ENCODE measurements at regions not wholly inside any gene's neighbourhood (a gene's known extent, or its start where the extent isn't known, plus 50 kb on each side); places are given as distances from the start of the nearest gene placed in this dataset.
A peak's percentile ranks its signal among the peaks of the same experiment; 100 is the strongest.

DNA sequence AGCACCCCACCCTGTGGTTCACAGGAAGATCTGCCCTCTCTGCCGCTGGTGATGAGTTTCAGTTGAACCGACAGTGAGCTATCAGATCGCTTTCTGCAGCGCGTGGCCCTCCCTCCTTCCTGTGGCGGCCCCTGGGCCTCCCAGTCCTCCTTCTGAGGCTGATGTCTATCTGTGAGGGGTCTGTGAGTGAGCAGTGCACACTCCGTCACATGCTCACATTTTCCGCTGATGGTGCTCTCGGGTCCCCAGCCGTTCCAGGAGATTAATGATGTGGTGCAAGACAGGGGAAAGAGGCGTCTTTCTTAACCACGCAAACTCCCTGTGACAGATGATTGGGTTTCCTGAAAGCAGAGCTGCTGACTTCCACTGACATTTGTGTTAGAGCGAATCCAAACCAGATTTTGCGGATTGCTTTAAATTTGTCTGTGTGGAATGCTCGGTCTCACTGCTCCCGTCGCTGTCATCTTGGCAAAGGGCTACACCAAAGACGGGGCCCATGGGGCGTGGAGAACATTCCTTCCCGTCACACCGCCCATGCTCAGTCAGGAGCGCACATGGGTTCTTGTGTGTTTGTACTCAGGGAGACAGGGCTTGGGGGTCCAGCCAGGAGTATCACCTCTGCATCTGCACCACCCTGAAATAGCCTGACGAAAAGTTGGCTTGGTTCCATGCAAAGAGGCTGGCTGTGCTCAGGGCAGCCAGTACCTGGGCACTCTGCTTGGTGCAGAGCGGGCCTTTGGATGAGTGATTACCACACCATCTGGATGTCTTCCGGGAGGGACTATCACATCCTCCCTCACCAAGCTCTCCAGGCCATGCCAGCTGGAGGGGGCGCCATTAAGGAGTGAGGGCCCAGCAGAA is 154.7 kb upstream of the HS6ST1 start:
- peak; percentile 86 for DNase-seq

DNA sequence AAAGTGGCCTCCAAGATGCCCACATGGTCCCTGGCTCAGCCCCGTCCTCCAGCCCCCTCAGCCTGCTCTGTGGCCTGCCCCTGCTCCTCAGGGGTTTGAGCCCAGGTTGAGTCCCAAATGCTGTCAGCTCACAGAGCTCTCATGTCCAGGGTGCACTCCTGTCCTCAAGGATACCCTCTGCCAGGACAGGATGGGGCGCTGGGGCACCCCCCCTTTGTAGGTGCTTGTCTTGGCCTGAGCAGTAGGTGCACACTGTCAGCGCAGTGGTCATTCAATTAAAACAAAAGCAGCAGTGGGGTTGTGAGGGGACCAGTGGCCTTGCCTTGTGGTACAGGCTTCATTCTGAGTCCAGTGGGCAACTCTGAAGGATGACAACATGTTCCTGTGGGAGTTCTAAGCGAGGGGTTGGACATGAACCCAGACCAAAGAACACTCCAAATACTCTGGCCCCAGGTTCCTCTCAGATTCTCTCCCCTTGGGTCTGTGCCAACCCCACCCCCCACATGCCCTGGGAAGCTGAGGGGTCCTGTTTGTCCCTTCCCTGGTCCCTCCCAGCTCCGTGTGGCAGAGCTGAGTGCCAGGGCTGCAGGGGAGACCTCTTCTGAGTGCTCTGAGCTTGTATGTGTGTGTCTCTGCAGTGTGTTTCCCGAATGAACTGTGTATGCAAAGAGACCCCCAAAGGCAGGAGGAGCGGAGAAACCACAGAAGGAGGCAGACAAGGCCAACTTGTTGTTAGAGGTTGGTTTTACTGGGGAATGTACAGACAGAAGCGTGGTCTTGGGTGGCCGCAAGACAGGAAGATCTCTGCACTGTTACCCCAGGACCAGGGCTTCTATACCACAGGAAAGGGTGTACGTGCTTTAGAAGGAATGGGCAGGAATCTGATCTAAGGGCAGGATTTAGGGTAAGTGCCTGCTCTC is 155.6 kb upstream of the HS6ST1 start:
- DNase-seq, result peak; percentile 13

GRCh38 chr2:128474962-128475361 is 156.3 kb upstream of the HS6ST1 start:
- no peak for DNase-seq

- DNase-seq, result no peak
Observed at GRCh38 chr2:128475427-128476211, 157.0 kb upstream of the HS6ST1 start.

DNA sequence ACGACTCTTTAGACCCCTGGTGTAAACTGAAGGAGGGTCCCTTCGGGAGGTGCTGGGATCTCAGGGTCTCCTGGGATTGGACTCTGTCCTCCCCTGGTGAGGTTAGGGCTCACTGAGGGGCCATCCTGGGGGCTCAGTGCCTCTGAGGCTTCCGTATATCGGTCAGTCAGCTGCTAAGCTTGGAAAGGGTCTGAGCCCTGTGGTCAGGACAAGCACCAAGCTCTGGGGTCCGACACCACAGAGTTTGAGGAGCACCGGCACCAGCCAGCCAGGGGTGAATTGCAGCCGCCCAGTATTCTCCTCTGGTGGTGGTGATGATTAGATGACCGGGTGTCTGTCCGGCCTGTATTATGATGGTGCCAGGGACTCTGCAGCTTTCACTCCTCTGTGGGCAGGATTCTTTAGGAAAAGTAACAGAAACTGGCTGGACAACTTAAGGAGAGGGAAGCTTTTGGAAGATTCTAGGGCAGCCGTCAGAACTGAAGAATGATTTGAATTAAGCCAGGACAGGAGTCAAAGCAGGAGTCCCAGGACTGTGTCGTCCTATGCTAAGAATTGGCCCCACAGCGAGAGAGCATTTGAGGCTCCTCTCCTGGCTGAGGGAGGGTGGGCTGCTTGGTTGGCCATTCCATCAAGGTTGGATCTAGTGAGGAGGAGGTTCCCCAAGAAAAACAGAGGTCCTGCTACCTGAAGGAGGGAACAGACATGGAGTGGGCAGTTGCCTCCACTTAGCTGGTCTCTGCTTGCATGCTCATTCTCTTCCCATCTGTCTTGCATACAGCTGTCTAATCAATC is 158.6 kb upstream of the HS6ST1 start:
- no peak for DNase-seq

DNA sequence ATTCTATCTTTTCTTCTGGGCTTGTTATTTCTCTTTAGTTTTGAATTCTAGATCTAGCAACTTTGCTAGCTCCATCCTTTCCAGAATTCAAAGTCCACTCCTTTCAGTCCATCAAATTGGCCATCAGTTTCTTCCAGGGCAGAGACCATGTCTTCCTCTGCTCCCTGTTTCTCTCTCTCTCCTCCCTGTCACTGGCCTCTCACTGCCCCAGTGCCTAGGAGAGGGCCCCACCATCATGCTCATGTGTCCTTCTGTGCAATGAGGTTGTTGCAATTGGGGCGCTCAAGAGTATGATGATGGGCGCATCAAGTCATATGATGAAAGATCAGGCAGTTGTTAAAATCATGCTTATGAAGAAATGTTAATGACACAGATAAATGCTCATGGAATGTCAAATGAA is 159.2 kb upstream of the HS6ST1 start:
- DNase-seq, result no peak

DNA sequence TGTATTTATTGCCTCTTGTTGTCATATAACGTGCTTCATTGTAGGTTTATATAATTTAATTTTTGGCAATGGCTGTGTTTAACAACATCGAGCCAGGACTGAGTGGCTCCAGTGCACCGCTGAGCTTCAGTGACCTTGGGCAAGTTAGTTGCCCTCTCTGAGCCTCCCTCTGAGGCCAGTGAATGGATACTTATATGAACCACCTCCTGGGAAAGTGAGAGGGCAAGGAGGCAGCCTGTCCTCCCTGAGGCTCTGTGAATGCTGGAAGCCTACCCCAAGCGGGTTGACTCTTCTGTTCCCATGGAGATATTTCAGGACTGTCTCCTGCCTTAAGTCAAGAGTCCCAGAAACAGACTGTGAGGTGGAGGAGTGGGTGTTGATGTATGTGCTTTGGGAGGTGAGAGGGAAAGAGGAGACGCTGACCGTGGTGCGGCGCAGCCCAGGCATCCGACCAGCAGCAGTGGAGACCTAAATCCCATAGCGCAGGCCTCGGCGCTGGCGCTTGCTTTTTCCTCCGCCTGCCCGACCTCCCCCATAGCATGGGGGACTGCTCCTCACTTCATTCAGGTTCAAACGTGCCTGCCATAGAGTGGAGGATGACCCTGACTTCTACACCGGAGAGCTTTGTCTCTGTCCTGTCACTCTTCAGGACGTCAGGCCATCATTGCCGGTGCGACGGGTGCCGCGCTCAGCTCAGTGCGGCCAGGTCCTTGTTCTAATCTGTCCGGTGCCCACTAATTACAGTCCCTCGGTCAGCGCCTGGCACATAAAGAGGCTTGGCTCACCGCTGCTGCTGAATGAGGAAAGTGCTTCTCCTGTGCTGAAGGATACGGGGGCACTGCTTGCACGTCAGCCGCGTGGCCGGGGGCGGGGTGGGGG is 167.3 kb upstream of the HS6ST1 start:
- DNase-seq, result no peak

GRCh38 chr2:128486640-128487375 is 168.1 kb upstream of the HS6ST1 start:
- no peak for DNase-seq

- DNase-seq, result no peak
Observed at GRCh38 chr2:128487650-128488387, 169.2 kb upstream of the HS6ST1 start.

GRCh38 chr2:128488434-128488833 is 169.8 kb upstream of the HS6ST1 start:
- no peak for DNase-seq

DNA sequence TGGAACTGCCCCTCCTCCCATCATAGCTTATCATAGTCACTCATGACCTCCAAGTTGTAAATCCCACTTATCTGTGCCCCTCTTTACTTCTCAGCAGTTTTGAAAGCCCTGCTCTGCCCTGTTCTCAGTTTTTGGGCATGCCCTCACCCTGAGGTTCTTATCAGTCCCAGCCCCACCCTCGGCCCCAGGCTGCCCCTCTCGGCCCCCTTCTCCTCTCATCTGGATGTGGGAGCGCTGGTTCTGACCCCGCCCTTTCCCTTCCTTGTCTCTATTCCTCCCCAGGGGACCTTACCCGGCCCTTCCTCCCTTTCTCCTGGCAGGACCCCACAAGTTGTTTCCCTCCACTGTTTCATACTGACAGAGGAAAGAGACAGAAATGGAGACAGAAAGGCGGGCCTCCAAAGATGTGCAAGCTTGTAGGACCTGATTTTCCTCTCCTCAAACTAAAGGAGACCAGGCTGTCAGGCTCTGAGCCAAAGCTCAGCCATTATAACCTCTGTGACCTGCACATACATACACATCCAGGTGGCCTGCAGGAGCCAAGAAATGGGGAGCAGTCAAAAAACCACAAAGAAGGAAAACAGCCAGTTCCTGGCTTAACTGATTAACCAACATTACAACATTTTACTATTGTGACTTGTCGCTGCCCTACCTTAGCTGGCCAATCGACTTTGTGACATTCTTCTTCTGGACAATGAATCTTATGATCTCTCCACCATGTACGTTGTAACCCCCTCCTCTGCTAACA is 171.0 kb upstream of the HS6ST1 start:
- no peak for DNase-seq

DNA sequence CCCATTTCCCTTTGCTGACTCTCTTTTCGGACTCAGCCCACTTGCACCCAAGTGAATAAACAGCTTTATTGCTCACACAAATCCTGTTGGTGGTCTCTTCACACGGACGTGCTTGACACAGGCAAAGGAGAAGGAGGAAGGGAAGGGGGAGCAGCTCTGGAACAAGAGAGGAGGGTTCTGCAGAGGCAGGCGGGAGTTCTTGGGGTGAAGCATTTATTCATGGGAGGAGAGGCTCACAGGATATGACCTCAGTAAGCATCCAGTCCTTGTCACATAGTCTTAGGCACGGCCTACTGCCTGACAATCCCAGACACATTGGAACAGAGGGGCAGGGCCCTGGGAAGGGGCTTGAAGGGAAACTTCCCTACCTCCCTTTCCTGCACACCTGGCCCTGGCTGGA is 171.7 kb upstream of the HS6ST1 start:
- peak; percentile 38 for DNase-seq

DNA sequence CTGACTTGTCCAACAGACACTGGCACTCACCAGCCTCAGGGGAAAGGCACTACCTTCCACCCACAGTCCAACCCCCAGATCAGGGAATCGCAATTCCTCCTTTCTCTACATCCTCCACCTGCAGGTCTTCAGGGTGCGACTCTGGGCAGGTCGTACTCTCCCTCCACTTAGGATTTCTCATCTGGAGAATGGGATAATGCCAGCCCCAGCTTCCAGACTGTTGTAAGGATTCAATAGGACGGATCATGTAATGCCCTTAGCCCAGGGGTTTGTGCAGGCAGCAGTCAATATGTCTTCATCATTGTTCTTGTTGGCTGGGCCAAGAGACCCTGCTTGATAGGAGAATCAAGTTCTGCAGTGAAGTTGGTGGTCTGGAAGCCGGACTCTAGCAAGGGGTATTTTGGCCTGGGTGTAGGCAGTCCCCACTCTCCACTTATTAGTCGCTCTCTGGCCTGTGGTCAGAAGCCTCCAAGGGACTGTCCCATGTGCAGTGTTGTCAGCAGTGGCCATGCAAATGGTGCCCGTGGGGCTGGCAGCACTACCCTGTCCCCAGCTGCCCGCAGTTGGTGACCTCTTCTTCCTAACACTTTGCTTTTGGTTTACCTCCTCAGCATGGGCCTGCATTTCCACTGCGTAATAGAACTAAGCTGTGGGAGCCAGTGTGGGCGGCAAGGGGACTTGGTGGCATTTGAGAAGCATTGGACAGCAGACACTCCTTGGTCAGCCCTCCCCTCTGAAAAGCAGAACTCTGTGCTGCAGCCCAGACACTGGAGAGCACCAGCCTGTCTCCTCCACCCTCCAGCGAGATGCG is 172.4 kb upstream of the HS6ST1 start:
- DNase-seq, result no peak

DNA sequence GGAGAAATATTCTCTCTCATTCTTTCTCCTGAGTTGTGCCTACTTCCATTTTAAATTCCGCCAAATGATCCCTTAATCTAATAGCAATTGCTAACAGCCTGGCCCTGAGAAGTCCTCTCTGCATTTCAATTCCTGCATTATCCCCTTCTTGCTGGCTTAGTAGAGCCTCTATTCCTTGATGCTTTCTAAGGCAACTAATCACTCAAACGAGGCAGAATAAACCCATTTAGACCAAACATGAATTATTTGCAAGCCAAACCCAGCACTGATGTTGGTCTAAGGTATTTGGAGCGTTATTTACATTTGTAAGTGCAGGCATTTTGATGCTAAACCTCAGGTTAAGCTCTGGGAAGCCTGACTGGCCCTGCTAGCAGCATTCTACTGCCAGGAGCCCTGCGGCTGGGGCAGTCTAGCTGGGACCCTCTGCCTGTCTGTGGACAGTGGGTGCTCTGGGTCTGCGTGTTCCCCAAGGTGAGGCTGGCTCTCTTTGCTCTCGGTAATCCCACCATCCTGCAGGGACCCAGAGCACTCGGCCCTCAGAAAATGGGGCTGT is 173.1 kb upstream of the HS6ST1 start:
- DNase-seq, result no peak

GRCh38 chr2:128492966-128493811 is 174.5 kb upstream of the HS6ST1 start:
- DNase-seq, result no peak

DNA sequence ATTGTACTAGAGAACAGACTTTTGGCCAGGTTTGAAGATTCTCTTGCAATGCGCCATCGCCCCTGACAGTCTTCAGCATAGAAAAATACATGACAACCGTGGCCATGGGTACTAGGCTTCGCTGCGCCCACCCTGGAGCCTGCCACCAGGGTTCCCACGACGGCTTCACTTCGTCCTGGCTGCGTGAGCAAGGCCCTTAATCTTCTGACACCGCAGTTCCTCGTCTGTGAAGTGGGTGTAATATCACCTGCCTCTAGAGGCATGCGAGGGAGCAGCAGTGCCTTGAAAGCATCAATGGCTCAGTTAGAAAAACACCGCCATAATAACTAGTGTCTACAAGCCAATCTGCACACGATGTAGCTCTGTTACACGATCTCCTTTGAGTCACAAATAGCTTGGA is 175.2 kb upstream of the HS6ST1 start:
- DNase-seq, result no peak

All from tongue (tissue), 1 donor.